8988T (cell line): ENCODE measurements at regions not wholly inside any gene's neighbourhood (a gene's known extent, or its start where the extent isn't known, plus 50 kb on each side); places are given as distances from the start of the nearest gene placed in this dataset.

Experiments used
- DNase-seq: peaks from one replicate; pipeline ENCODE4 v3.0.0; 2011

DNA sequence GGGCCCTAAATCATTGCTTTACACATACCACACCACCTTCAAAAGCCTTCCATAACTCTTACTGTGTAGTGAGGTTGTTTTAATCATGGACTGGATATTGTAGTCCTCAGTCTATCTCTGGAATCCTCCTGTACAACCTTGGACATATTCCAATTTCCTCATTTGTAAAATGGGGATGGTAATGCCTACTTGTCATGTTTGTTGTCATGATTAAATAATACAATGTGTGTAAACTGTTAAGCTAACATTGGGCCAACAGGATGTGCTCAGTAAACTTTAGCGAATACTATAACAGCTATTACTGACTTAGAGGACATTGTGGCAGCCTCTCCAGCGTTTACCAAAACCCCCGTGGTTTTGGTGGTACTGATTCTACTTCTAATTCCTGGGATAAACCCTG is 74.7 kb upstream of the PTPRM start:
- no peak for DNase-seq

DNA sequence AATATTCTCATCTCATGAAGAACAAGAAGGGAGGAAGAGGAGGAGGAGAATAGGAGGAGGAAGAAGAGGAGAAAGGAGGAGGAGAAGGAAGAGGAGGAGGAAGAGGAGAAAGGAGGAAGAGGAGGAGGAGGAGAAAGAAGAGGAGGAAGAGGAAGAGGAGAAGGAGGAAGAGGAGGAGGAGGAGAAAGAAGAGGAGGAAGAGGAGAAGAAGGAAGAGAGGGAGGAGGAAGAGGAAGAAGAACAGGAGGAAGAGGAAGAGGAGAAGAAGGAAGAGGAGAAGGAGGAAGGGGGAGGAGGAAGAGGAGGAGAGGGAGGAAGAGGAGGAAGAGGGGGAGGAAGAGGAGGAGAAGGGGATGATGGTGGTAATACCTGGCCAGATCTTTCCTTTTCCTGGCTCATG is 70.0 kb upstream of the PTPRM start:
- DNase-seq: no peak

DNA sequence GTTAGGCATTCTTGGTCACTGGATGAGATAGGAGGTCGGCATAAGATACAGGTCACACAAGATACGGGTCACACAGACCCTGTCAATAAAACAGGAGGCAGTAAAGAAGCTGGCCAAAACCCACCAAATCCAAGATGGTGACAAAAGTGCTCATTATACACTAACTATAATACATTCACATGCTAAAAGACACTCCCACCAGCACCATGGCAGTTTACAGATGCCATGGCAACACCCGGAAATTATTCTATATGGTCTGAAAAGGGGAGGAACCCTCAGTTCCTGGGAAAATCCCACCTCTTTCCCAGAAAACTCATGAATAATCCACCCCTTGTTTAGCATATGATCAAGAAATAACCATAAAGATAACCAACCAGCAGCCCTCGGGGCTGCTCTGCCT is 56.0 kb upstream of the PTPRM start:
- no peak for DNase-seq

DNA sequence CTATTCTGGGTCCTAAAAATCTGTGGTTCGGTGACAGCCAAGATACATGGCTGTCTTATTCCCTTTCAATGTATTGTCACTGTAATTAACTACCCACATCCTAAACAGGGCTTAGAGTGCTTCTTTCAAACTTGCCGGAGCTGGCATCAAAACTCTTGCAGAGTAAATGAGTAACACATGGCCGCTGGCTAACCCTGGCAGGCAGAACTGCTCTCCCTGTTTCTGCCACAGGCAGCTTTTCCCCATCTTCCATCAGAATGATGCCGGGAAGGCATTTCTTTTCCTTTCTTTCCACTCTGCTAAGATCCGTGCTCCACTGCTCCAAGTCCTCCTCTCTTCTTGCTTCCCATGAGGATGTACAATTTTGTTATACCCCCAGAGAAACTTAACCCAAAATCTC is 54.8 kb upstream of the PTPRM start:
- DNase-seq: no peak

- DNase-seq: no peak
Measured at GRCh38 chr18:7512990-7513389, 54.1 kb upstream of the PTPRM start.

- no peak for DNase-seq
Measured at GRCh38 chr18:7514796-7515440, 52.2 kb upstream of the PTPRM start.

GRCh38 chr18:7516266-7517117 is 50.6 kb upstream of the PTPRM start:
- no peak for DNase-seq
